K562 (cell line): ENCODE measurements at regions not wholly inside any gene's neighbourhood (a gene's known extent, or its start where the extent isn't known, plus 50 kb on each side); places are given as distances from the start of the nearest gene placed in this dataset.

ENCODE experiments used
- ATAC-seq: fragments of 200-7000 bp; cut with Tn5 transposase; 3 replicates; pipeline ENCODE4 v1.9.1; 2020; ENCODE audit warnings: moderate library complexity
- BruUV-seq: library from RNA; stranded (reverse); fragments of 400-500 nt; replicated peaks from 2 replicates; lab custom pipeline; 2021; lab: Mats Ljungman, UMichigan
- CTCF ChIA-PET: fragments of 300-600 bp; formaldehyde crosslinking; extraction: SDS; loops from one replicate; lab custom pipeline; 2021; ENCODE audit warnings: low intra/inter-chr PET ratio; lab: Yijun Ruan, JAX
- POLR2A ChIA-PET: fragments of 300-600, 350-650 bp; sonication (Branson Sonifier 250); formaldehyde crosslinking; extraction: SDS; loops from one replicate; lab custom pipeline; 2021; ENCODE audit warnings: antibody characterized with exemption, inconsistent platforms; lab: Yijun Ruan, JAX
- DNase-seq, 4 experiments: peaks; one replicate each; pipeline versions ENCODE4 v3.0.0 to v3.0.0-alpha.2; 2011 to 2018; ENCODE audit warnings: low spot score in 3 of 4, mixed read lengths in 3 of 4; ENCODE audit errors: extremely low read depth in 1 of 4
- FAIRE-seq: peaks from 2 replicates; lab custom pipeline; 2011; peaks lifted over from hg19 to GRCh38; lab: Jason Lieb, UNC
- H2AFZ ChIP-seq: 2 replicates; pipeline ENCODE4 v1.6.0; 2011; ENCODE audit warnings: low read depth, low read length, control low read depth, inconsistent platforms
- H3K27ac ChIP-seq: fragments of 200-600 bp; 3 replicates; pipeline ENCODE4 v1.8.0; 2011; ENCODE audit warnings: low read depth, mild to moderate bottlenecking, control low read depth, inconsistent platforms, low read length, moderate library complexity, mixed read lengths; ENCODE audit errors: extremely low read depth
- H3K27me3 ChIP-seq, 2 experiments: fragments of 300-600 bp in 1 of 2; 2 replicates in 1 of 2; 3 replicates in 1 of 2; pipeline versions ENCODE4 v1.6.0 to v1.8.0; 2011; ENCODE audit warnings: inconsistent platforms in 2 of 2, low read length in 2 of 2, mild to moderate bottlenecking in 1 of 2, mixed read lengths in 1 of 2, moderate library complexity in 1 of 2; ENCODE audit not compliant: control insufficient read depth in 2 of 2, insufficient read depth in 2 of 2
- H3K36me3 ChIP-seq: fragments of 300-600 bp; 3 replicates; pipeline ENCODE4 v1.8.0; 2011; ENCODE audit warnings: mild to moderate bottlenecking, low read length, inconsistent platforms; ENCODE audit not compliant: control insufficient read depth, insufficient read depth
- H3K4me1 ChIP-seq, 2 experiments: fragments of 200-600 bp in 1 of 2; replicated peaks in 1 of 2; 2 replicates in 1 of 2; 3 replicates in 1 of 2; pipeline versions ENCODE4 v1.5.1 to v1.8.0; 2011; ENCODE audit warnings: inconsistent platforms in 2 of 2, low read length in 2 of 2, mild to moderate bottlenecking in 1 of 2, mixed read lengths in 1 of 2, moderate library complexity in 1 of 2; ENCODE audit not compliant: control insufficient read depth in 2 of 2, insufficient read depth in 2 of 2
- H3K4me2 ChIP-seq: 2 replicates; pipeline ENCODE4 v1.6.1; 2011; ENCODE audit warnings: low read length, control low read depth, inconsistent platforms, mixed read lengths; ENCODE audit not compliant: insufficient read depth
- H3K4me3 ChIP-seq: fragments of 200-600 bp; sonication (generic), shearing (Covaris generic); 2 replicates; pipeline ENCODE4 v1.5.1; 2016; ENCODE audit warnings: control low read depth, inconsistent platforms
- H3K79me2 ChIP-seq: fragments of 200-600 bp; 3 replicates; pipeline ENCODE4 v1.8.0; 2011; ENCODE audit warnings: low read length, inconsistent platforms; ENCODE audit not compliant: control insufficient read depth, insufficient read depth
- H3K9ac ChIP-seq, 2 experiments: 2 replicates each; pipeline versions ENCODE4 v1.6.0 to v1.6.1; 2011; ENCODE audit warnings: low read depth in 2 of 2, low read length in 2 of 2, control low read depth in 1 of 2, inconsistent platforms in 1 of 2, mild to moderate bottlenecking in 1 of 2, mixed read lengths in 1 of 2; ENCODE audit not compliant: insufficient read depth in 1 of 2
- H3K9me1 ChIP-seq: one replicate; pipeline ENCODE4 v1.6.0; 2011; ENCODE audit warnings: inconsistent platforms, mild to moderate bottlenecking, low read length, moderate library complexity; ENCODE audit not compliant: control insufficient read depth, insufficient read depth
- H3K9me3 ChIP-seq: replicated peaks from 2 replicates; pipeline ENCODE4 v1.5.1; 2011; ENCODE audit warnings: low read depth, low read length, inconsistent platforms; ENCODE audit not compliant: control insufficient read depth, insufficient read depth
- H4K20me1 ChIP-seq: replicated peaks from 2 replicates; pipeline ENCODE4 v1.6.1; 2011; ENCODE audit warnings: low read length, inconsistent platforms, mixed read lengths; ENCODE audit not compliant: control insufficient read depth, insufficient read depth
- GABPB2 ChIP-seq: fragments of 250-450 bp; sonication (Bioruptor Pico); conservative IDR thresholded peaks from 2 replicates; pipeline ENCODE4 v1.5.1; 2021; ENCODE audit warnings: mild to moderate bottlenecking
- HMGN3 ChIP-seq: IDR thresholded peaks from 2 replicates; pipeline ENCODE4 v1.6.1; 2011; ENCODE audit warnings: borderline replicate concordance, low read depth, mild to moderate bottlenecking, mixed read lengths, low read length; ENCODE audit not compliant: insufficient read length; ENCODE audit errors: extremely low read depth
- HNRNPLL ChIP-seq: fragments of 200-400 bp; formaldehyde crosslinking; IDR thresholded peaks from 2 replicates; pipeline ENCODE4 v1.6.1; 2017; ENCODE audit warnings: low read length, low read depth, mild to moderate bottlenecking; ENCODE audit not compliant: poor library complexity, severe bottlenecking
- SAFB2 ChIP-seq: fragments of 200-400 bp; formaldehyde crosslinking; IDR thresholded peaks from 2 replicates; pipeline ENCODE4 v1.6.1; 2018; ENCODE audit warnings: borderline replicate concordance, low read length, low read depth, moderate library complexity; ENCODE audit not compliant: severe bottlenecking
- SMARCC2 ChIP-seq: fragments of 450-650 bp; IDR thresholded peaks from 2 replicates; pipeline ENCODE4 v1.6.1; 2017; ENCODE audit warnings: antibody characterized with exemption, moderate library complexity, mild to moderate bottlenecking, low read depth
- ZNF217 ChIP-seq: sonication (generic); formaldehyde crosslinking; IDR thresholded peaks from 2 replicates; pipeline ENCODE4 v1.8.0; 2022; ENCODE audit warnings: mild to moderate bottlenecking, missing genetic modification reagents
- WGBS: fragments of 100-300 bp; shearing (Covaris generic); methylation state at CpG from one replicate; pipeline ENCODE4 v1.1.6; 2016; ENCODE audit warnings: low coverage, mixed read lengths; ENCODE audit not compliant: insufficient coverage; ENCODE audit errors: missing lambda C conversion rate; 5-methylcytosine and 5-hydroxymethylcytosine counted together
- in situ Hi-C: fragments of 300-500 bp; cut with MboI; formaldehyde crosslinking; loops from 4 replicates; pipeline ENCODE4 v1.15.0; 2018; ENCODE audit warnings: inconsistent platforms, mixed read lengths
- intact Hi-C: fragments of 100-400 bp; cut with micrococcal nuclease; formaldehyde crosslinking; loops from 2 replicates; pipeline ENCODE4 v1.14.2; 2022

DNA sequence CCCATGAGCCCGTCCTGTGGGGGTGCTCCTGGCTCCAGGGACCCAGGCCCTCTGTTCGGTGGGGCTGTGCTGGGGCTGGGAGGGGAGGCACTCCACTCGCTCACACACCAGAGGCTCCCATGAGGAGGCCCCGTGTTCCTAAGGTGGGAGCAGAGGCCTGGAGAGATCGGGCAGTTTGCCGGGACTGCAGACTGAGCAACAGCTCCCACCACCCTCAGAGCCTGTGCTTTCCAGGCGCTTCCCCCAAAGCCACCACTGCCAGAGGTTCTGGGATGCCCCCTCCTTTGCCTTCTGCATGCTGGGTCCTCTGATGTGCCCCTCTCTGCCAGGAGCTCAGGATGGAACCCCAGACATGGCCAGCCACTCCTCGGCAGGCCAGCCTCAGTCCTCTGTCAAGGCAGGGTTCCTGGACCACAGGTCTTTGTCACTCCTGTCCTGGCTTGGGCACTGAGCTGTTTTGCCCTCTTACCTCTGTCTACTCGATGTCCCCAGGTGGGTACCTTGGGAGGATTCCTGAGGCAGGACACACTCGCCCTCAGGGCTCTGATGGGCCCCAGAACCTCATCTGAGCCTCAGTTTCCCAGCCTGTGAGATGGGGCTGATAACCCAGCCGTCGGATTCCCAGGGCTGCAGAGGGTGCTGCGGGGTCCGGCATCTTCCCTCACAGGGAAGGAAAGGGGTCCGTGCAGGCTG is 80.8 kb downstream of the TSPAN17 start:
- CTCF ChIA-PET: no interaction called here
- no peak for DNase-seq
- H3K4me2 ChIP-seq: no peak overlapping the region
- 2% methylated on average over 11 of the region's 15 CpGs for WGBS
- TF ChIP-seq ZNF217 (CRISPR knock-in tag): no peak
- TF ChIP-seq HNRNPLL: no peak
- TF ChIP-seq HMGN3: no peak
- no peak for TF ChIP-seq SMARCC2
- no peak for TF ChIP-seq SAFB2
- TF ChIP-seq GABPB2 (CRISPR knock-in tag): no peak
- no peaks in the 10 kb centered on the region; the same call in 1 of the 2 replicates for H3K9me3 ChIP-seq
- no peak overlapping the region for H3K9ac ChIP-seq
- H3K36me3 ChIP-seq: no peaks in the 10 kb centered on the region
- intact Hi-C loops: no loop called here
- H3K4me3 ChIP-seq: no peak overlapping the region
- BruUV-seq: no TSS peak
- no peak for ATAC-seq
- in situ Hi-C loops: no loop called here
- no peak overlapping the region for H2AFZ ChIP-seq
- H3K9me1 ChIP-seq: no peaks in the 10 kb centered on the region
- peaks cover 0 to 4% of the 10 kb centered on the region in 2 experiments; a peak in 2 of 5 replicates for H3K4me1 ChIP-seq
- no peak overlapping the region for H3K27ac ChIP-seq
- FAIRE-seq: no peak
- no peaks in the 10 kb centered on the region for H3K79me2 ChIP-seq
- H4K20me1 ChIP-seq: peaks cover 6% of the 10 kb centered on the region
- H3K27me3 ChIP-seq: peaks cover 78 to 93% of the 10 kb centered on the region in 2 experiments
- POLR2A ChIA-PET: interaction anchor here (0.6 kb wide), 1 partner anchor 159 kb away, joined by 3 read pairs; no protein-coding TSS in a partner anchor
